Endothelial cell (in vitro differentiated cells): ENCODE measurements at regions not wholly inside any gene's neighbourhood (a gene's known extent, or its start where the extent isn't known, plus 50 kb on each side); places are given as distances from the start of the nearest gene placed in this dataset.

ENCODE experiments used
- DNase-seq: peaks from one replicate; pipeline ENCODE4 v3.0.0; 2021; ENCODE audit warnings: low spot score
- H3K27ac Mint-ChIP-seq: one replicate; pipeline ENCODE4 v1.8.0; 2021; ENCODE audit warnings: mixed read lengths, inconsistent platforms; ENCODE audit not compliant: unreplicated experiment
- H3K27me3 Mint-ChIP-seq: one replicate; pipeline ENCODE4 v1.8.0; 2021; ENCODE audit warnings: mild to moderate bottlenecking, moderate library complexity, mixed read lengths, inconsistent platforms; ENCODE audit not compliant: unreplicated experiment
- H3K36me3 Mint-ChIP-seq: one replicate; pipeline ENCODE4 v1.8.0; 2021; ENCODE audit warnings: mild to moderate bottlenecking, low read depth, mixed read lengths, inconsistent platforms; ENCODE audit not compliant: unreplicated experiment
- H3K4me1 Mint-ChIP-seq: one replicate; pipeline ENCODE4 v1.8.0; 2021; ENCODE audit warnings: mild to moderate bottlenecking, mixed read lengths, inconsistent platforms; ENCODE audit not compliant: unreplicated experiment
- H3K4me3 Mint-ChIP-seq: one replicate; pipeline ENCODE4 v1.8.0; 2021; ENCODE audit warnings: mild to moderate bottlenecking, mixed read lengths, inconsistent platforms; ENCODE audit not compliant: unreplicated experiment
- H3K9me3 Mint-ChIP-seq: one replicate; pipeline ENCODE4 v1.8.0; 2021; ENCODE audit warnings: mixed read lengths, inconsistent platforms; ENCODE audit not compliant: unreplicated experiment
- TF ChIP-seq, protein P1 (sequence below): fragments of 200-600 bp; sonication (generic); IDR thresholded peaks from one replicate; pipeline ENCODE4 v1.5.0; 2021; ENCODE audit warnings: antibody characterized with exemption; ENCODE audit not compliant: unreplicated experiment

- Mint-ChIP-seq H3K36me3 (no peaks in the 10 kb centered on the region), H3K4me1 (no peaks in the 10 kb centered on the region), H3K27me3 (no peaks in the 10 kb centered on the region), H3K9me3 (no peaks in the 10 kb centered on the region), H3K4me3 (no peak overlapping the region), H3K27ac (no peak overlapping the region)
- DNase-seq, result no peak
- TF ChIP-seq, protein P1, sequence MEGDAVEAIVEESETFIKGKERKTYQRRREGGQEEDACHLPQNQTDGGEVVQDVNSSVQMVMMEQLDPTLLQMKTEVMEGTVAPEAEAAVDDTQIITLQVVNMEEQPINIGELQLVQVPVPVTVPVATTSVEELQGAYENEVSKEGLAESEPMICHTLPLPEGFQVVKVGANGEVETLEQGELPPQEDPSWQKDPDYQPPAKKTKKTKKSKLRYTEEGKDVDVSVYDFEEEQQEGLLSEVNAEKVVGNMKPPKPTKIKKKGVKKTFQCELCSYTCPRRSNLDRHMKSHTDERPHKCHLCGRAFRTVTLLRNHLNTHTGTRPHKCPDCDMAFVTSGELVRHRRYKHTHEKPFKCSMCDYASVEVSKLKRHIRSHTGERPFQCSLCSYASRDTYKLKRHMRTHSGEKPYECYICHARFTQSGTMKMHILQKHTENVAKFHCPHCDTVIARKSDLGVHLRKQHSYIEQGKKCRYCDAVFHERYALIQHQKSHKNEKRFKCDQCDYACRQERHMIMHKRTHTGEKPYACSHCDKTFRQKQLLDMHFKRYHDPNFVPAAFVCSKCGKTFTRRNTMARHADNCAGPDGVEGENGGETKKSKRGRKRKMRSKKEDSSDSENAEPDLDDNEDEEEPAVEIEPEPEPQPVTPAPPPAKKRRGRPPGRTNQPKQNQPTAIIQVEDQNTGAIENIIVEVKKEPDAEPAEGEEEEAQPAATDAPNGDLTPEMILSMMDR, result no peak
Measured at GRCh38 chr5:2044041-2044440, 161.3 kb upstream of the IRX4 start.

DNA sequence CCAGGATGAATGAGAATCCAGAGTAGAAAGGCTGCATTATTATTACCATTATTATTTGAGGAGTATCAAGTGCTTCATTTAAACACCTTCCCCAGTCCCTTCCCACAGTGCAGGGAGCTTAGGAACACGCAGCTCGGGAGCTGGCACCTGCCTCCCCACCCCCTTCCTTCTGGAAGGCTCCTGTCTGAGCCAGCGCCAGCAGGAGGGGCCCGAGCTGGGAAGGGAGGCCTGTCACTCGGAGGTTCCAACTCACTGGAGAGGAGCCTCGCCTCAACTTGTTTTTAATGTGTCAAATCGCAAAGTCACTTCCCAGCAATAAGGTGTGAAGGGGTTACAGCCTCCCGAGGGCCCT is 156.4 kb upstream of the IRX4 start:
- Mint-ChIP-seq H3K4me1 (no peaks in the 10 kb centered on the region), H3K27me3 (no peaks in the 10 kb centered on the region), H3K27ac (no peak overlapping the region), H3K9me3 (no peaks in the 10 kb centered on the region), H3K4me3 (no peak overlapping the region), H3K36me3 (no peaks in the 10 kb centered on the region)
- TF ChIP-seq, protein P1, result no peak
- no peak for DNase-seq

DNA sequence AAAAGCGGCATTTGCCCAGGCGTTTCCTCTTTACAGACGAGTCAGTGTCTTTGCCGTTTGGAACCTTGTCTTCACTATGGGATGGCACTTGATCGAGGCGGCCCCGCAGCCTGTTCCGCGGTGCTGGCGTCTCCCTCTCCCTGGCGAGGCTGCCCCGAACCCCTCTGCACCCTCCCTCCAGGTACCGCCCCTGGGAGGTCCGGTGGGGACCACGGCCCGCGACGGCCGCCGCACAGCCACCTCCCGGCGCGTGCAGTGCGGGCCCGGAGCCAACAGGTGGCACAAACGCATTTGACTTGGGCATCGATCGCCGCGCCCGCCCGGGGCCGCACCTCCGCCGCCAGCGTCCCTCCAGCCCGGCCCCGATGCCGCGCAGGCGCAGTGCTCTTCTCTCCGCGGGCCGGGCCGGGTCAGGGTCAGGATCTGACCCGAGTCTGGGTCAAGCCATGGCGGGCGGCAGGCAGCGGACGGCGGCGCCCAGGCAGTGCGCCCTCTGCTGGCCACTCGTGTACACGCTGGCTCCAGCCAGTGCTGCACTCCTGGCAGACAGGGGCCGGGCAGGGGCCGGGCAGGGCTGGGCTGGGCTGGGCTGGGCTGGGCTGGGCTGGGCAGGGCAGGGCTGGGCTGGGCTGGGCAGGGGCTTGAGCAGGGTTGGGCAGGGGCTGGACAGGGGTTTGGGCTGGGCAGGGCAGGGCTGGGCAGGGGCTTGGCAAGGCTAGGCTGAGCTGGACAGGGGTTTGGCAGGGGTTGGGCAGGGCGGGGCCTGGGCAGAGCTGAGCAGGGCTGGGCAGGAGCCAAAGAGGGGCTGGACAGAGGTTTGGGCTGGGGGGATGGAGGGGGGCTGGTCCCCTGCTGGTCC is 155.8 kb upstream of the IRX4 start:
- TF ChIP-seq, protein P1, result peak; percentile 97
- Mint-ChIP-seq H3K4me1 (no peaks in the 10 kb centered on the region), H3K4me3 (no peak overlapping the region), H3K36me3 (no peaks in the 10 kb centered on the region), H3K27ac (no peak overlapping the region), H3K27me3 (no peaks in the 10 kb centered on the region), H3K9me3 (no peaks in the 10 kb centered on the region)
- peak; percentile 88 for DNase-seq

DNA sequence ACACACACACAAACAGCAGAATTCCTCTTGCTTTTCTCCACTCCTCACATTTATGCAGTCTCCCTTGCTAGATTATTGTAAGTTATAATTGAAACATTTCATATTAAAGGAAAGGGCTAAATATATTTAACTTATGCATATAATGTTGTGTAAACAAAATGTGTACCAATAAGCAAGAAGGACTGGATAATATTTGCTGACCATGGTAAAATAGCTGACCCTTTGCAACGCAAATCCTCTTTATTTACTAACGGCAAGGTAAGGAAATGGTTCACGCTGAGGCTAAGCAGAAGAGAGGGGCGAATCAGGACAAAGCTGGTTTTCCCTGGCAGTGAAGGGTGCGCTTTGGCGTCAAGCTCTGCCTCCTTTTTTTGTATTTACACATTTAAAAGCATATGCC is 154.2 kb upstream of the IRX4 start:
- TF ChIP-seq, protein P1, result no peak
- Mint-ChIP-seq H3K4me3 (no peak overlapping the region), H3K36me3 (no peaks in the 10 kb centered on the region), H3K4me1 (no peaks in the 10 kb centered on the region), H3K27me3 (no peaks in the 10 kb centered on the region), H3K9me3 (no peaks in the 10 kb centered on the region), H3K27ac (no peak overlapping the region)
- DNase-seq, result no peak

- no peak for DNase-seq
- no peaks in the 10 kb centered on the region for H3K4me1 Mint-ChIP-seq
- H3K27me3 Mint-ChIP-seq, result no peaks in the 10 kb centered on the region
- TF ChIP-seq, protein P1, result no peak
- H3K9me3 Mint-ChIP-seq, result no peaks in the 10 kb centered on the region
- no peaks in the 10 kb centered on the region for H3K36me3 Mint-ChIP-seq
- no peak overlapping the region for H3K4me3 Mint-ChIP-seq
- H3K27ac Mint-ChIP-seq, result no peak overlapping the region
Measured at GRCh38 chr5:2032432-2032831, 149.7 kb upstream of the IRX4 start.
